ENCODE measurements at regions not wholly inside any gene's neighbourhood (a gene's known extent, or its start where the extent isn't known, plus 50 kb on each side); places are given as distances from the start of the nearest gene placed in this dataset.

DNA sequence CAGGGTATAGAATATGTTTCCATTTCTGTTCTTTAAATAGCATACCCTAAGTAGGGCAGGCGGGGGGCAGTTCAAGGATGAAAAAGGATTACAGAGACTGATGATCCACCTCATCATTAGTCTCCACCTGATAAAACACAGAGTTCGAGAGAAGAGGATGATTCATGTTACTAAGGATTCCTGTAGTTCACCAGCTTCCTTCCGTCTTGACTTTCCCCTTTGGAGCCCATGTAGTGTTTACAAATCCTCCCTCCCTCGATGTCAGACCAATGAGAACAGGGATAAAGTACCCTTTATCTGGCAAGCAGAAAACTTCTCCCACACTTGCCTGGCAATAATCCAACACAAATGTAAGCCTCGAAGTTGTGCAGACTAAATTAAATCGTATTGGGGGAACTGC, 526.3 kb upstream of the FAM241A start:
- Histone ChIP-seq H3K4me1 (replicated peaks in 1 of 4; ENCODE audit: control insufficient read depth in 3 of 4, insufficient read depth in 4 of 4, low read length in 3 of 4) (no peaks in the 10 kb centered on the region), H2AFZ (ENCODE audit: low read length) (no peak overlapping the region), H3K4me3 (ENCODE audit: extremely low read depth in 1 of 4, insufficient read depth in 2 of 4, low read depth in 3 of 4, low read length in 4 of 4) (no peak overlapping the region), H3K14ac (ENCODE audit: insufficient read length) (no peak overlapping the region), H3K23me2 (ENCODE audit: low read depth, low read length) (no peaks in the 10 kb centered on the region), H2BK120ac (replicated peaks; ENCODE audit: low read depth, low read length) (no peak overlapping the region), H4K5ac (ENCODE audit: insufficient read length, low read depth, low read length) (no peak overlapping the region), H2BK15ac (ENCODE audit: low read length) (no peak overlapping the region), H2BK20ac (ENCODE audit: low read length) (no peak overlapping the region), H3K27me3 (replicated peaks in 1 of 4; ENCODE audit: control insufficient read depth in 3 of 4, extremely low read depth in 1 of 4, insufficient read depth in 3 of 4, low read length in 3 of 4) (no peaks in the 10 kb centered on the region), H2BK12ac (ENCODE audit: low read depth, low read length) (no peak overlapping the region), H3K79me1 (ENCODE audit: low read depth, low read length) (no peaks in the 10 kb centered on the region), H4K91ac (replicated peaks; ENCODE audit: insufficient read length, low read length) (no peak overlapping the region), H2BK5ac (ENCODE audit: low read depth, low read length) (no peak overlapping the region), H2AK5ac (ENCODE audit: low read depth, low read length) (no peak overlapping the region), H4K8ac (ENCODE audit: extremely low read depth, insufficient read depth, low read length) (no peak overlapping the region), H3K56ac (replicated peaks; ENCODE audit: insufficient read length, low read depth, low read length) (no peak overlapping the region), H3K79me2 (ENCODE audit: control insufficient read depth in 1 of 2, insufficient read depth in 2 of 2, low read length in 2 of 2) (no peaks in the 10 kb centered on the region), H3K36me3 (ENCODE audit: control insufficient read depth in 2 of 4, insufficient read depth in 4 of 4, low read length in 3 of 4) (no peaks in the 10 kb centered on the region), H3K27ac (ENCODE audit: low read depth, low read length) (no peak overlapping the region), H4K20me1 (replicated peaks in 1 of 2; ENCODE audit: control insufficient read depth in 1 of 2, insufficient read depth in 2 of 2, low read length in 2 of 2) (no peaks in the 10 kb centered on the region), H3K18ac (ENCODE audit: extremely low read depth, low read length) (no peak overlapping the region), H3K9ac (replicated peaks in 1 of 4; ENCODE audit: extremely low read depth in 1 of 4, low read depth in 3 of 4, low read length in 3 of 4) (no peak overlapping the region), H3K4ac (replicated peaks; ENCODE audit: insufficient read length, low read depth, low read length) (no peak overlapping the region), H3K4me2 (ENCODE audit: insufficient read depth in 1 of 2, low read depth in 2 of 2, low read length in 2 of 2) (no peak overlapping the region), H3K23ac (ENCODE audit: insufficient read length) (no peak overlapping the region), H3K9me3 (ENCODE audit: insufficient read depth in 2 of 2, low read depth in 1 of 2, low read length in 1 of 2) (no peaks in the 10 kb centered on the region)
- TF ChIP-seq GTF2F1 (IDR thresholded peaks at IDR 0.05; ENCODE audit: borderline replicate concordance, low read depth, low read length), result no peak
- no peak for TF ChIP-seq SIRT6 (IDR thresholded peaks at IDR 0.05; ENCODE audit: low read length)
- no peak for TF ChIP-seq FOSL1 (IDR thresholded peaks at IDR 0.05; ENCODE audit: insufficient read depth, low read depth, low read length)
- TF ChIP-seq MAFK (IDR thresholded peaks at IDR 0.05; ENCODE audit: low read depth, low read length), result no peak
- no peak for TF ChIP-seq CTBP2 (IDR thresholded peaks at IDR 0.05; ENCODE audit: borderline replicate concordance, insufficient read depth, insufficient read length, low read length)
- TF ChIP-seq SRF (IDR thresholded peaks at IDR 0.05; ENCODE audit: low read depth, low read length), result no peak
- TF ChIP-seq NRF1 (IDR thresholded peaks at IDR 0.05; ENCODE audit: low read depth, low read length), result no peak
- no peak for TF ChIP-seq RBBP5 (IDR thresholded peaks at IDR 0.05; ENCODE audit: borderline replicate concordance, low read depth, low read length)
- FAIRE-seq (no peak), DNase-seq (ENCODE audit: low read depth in 1 of 2, low spot score in 2 of 2) (no peak)
- ChIA-PET POLR2A (ENCODE audit: partially characterized antibody) (no interaction called here), CTCF (ENCODE audit: partially characterized antibody) (no interaction called here)
- WGBS, 2 experiments (ENCODE audit: extremely low coverage in 1 of 2, insufficient coverage in 1 of 2, insufficient read length in 1 of 2, insufficient replicate concordance in 2 of 2, low coverage in 1 of 2, low lambda C conversion rate in 2 of 2, missing lambda C conversion rate in 1 of 2), result 88% methylated on average over 6 of the region's 6 CpGs; no CpG with 5 or more reads in 1 of the 2 experiments
